GM20431 (cell line): ENCODE measurements at regions not wholly inside any gene's neighbourhood (a gene's known extent, or its start where the extent isn't known, plus 50 kb on each side); places are given as distances from the start of the nearest gene placed in this dataset.

Experiments
- in situ Hi-C: fragments of 300-500 bp; cut with MseI, MboI; formaldehyde crosslinking; loops from one replicate; pipeline ENCODE4 v1.15.0; 2020; ENCODE audit warnings: low sequenced_read_pairs; ENCODE audit not compliant: unreplicated experiment

DNA sequence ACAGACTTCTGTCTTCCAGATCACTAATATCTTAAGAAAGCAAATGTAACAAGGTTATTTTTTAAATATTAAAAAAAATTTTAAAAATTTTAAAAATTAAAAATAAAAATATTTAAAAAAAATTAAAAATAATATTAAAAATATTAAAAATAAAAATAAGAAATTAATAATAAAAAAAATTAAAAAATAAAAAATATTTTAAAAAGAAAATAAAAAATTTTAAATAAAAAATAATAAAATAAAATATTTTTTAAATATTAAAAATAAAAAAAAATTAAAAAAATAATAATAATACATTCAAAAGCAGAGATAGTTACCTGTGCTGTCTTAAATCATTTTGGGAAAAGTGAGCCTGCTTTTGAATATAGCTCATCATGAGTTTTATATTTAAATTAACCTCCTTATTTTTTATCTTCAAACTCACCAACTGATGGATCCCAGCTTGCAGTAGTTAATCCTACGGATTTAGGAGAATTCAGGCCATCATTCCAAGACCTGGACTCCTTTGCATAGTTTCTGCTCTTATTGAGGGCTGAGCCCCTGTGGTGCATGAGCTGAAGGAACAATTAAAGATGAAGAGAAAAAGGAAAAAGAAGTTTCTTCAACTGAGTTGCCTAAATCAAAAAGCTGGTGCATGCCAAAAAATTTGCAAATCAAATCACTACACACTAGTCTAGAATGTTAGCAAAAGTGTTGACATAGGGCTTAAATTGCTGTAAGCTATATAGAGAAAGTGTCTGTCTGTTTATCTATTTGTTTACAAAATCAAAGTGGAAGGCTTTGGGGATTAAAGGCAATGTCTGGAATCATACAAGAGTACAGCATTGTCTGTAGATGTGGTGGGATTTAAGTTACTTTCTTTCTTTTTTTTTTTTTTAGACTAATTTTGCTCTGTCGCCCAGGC is 50.5 kb upstream of the ZNF438 start:
- in situ Hi-C loops, result loop anchor here (25.0 kb wide), 1 partner anchor 230 kb away; the partner anchor contains the start of gene ZEB1

DNA sequence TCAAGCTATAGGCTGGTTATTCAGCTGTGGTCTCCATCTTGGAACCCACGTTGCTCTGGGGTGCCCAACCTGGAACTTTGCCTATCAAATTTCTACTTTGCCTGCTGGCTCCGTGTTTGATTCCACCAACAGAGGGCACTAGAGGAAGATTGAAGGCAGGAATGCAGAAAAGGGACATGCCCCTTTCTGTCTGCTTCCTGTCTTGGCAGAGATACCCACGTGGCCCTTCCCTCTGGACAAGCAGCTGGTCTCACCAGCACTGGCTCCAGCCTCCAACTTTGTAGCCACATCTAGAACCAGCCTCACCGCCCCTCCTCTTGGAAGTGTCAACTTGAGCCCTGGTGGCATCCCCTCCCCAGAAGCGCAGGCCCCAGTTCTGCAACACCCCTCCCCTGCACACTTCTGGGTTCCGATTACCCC is 52.1 kb upstream of the ZNF438 start:
- in situ Hi-C loops, result loop anchor here (25.0 kb wide), 1 partner anchor 229 kb away; the partner anchor contains the start of gene ZEB1

DNA sequence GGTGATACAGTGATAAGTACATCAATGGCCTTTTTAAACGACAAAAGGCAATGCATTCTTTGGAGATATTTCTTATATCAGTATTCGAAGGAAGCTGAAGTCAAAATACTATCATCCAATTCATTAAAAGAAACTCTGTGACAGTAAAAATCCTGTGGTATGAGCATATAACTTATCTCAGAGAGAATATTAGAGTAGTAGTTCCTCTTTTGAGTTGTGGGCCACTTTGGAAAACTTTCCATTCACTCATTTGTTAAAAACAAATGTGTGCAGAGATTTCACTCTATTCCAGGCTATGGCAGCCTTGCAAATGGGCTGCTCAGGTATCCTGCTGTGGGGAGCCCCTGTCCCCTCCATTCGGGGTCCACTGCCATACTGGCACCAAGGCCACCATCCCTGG is 55.3 kb upstream of the ZNF438 start:
- in situ Hi-C loops, result loop anchor here (25.0 kb wide), 1 partner anchor 225 kb away; the partner anchor contains the start of gene ZEB1

DNA sequence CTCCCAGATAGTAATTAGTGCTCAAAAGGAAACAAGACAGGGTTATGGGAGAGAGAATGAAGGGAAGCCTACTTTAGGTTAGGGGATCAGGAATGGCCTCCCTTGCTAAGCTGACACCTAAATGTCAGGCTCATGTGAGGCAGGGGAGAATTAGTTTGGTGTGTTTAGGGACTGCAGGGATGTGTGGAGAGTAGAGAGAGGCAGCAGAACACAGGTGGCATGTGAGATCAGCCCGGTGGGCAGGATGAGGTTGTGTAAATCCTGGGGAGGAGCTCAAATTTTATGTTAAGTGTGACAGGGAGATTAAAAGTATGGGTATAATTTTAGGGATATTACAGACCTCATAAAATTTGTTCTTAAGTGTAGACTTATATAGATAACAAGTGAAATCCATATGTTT is 56.2 kb upstream of the ZNF438 start:
- in situ Hi-C loops, result loop anchor here (25.0 kb wide), 1 partner anchor 224 kb away; the partner anchor contains the start of gene ZEB1

DNA sequence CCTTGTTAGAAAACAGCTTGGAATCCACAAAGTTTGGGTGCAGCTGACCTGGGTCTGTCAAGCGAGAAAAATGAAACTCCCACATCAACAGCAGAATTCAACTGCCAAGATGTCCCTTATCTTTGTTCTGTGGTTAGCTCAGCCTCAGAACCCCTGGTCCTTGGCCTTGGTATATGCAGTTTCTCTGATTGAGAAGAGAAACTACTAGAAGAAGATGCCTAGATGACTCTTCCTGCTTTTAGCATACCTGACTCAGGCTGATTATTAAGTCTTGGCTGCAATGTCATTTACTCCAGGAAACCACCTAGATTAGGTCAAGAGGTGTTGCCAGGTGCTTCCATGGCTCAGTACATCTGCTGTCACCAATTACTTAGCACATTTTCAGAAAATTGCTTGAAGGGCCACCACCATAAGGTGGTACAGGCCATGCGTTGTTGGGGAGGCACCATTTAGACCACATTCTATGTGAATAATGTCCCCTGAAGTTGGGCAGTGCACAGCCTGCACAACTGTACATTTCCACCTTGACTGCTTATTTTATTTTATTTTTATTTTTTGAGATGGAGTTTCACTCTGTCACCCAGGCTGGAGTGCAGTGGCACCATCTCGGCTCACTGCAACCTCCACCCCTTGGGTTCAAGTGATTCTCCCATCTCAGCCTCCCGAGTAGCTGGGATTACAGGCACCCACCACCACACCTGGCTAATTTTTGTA is 59.4 kb upstream of the ZNF438 start:
- in situ Hi-C loops, result loop anchor here (25.0 kb wide), 1 partner anchor 221 kb away; the partner anchor contains the start of gene ZEB1

DNA sequence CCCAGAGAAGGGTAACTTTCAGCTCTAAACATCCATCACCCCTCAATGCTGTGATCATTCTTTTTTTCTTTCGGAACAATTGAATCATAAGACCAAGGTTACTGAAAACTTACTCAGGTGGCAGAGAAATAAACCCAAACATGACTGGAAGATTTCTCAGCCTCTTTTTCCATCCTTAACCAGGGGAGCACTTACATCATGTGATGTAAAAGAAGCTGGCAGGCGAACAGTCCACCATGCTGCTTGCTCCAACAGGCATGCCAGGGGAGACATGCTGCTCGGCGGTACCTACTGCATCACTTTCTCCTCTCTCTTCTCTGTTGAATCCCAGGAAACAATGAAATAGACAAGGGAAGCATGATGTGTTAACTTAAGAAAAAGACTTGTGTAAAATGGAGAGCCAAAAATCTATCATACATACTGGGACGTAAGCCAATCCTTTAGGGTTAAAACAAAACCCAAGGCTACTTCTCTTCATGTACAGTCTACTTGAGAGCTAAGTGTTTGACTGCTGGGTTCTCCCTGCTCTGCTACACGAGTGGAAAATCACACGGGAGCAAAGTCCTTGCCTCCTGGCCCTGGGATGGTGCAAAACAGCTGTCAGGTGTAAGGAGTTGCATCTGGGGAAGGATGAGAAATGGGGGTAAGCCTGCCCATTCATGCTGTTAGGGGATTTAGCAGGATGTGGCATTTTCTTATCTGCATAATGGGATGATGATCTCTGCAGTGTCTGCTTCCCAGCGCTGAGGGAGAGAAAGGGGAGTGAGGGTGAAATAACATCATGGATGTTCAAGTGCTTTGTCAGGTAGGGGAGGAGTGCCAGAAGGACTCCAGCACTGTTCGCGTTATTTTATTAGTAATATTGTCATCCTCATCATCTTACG is 64.3 kb upstream of the ZNF438 start:
- in situ Hi-C loops, result loop anchor here (25.0 kb wide), 1 partner anchor 216 kb away; the partner anchor contains the start of gene ZEB1

DNA sequence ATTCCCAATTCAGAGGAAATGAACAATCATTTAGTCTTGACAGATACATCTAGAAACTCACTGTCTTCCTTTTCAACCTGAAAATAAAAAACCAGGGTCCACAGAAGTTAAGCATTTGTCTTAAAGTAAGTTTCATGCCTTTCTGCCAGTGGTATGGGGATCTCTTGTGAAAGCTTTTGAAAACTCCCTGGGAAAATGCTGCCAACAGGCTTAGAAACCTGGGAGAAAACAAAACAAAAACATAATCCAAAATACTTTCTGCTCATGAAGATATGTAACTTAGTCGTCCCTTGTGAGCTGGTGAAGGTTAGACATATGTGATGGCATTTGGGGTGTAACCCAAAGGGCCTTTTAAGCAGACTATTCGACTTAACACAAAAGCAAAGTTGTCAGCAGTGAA is 66.4 kb upstream of the ZNF438 start:
- in situ Hi-C loops, result loop anchor here (25.0 kb wide), 1 partner anchor 214 kb away; the partner anchor contains the start of gene ZEB1

DNA sequence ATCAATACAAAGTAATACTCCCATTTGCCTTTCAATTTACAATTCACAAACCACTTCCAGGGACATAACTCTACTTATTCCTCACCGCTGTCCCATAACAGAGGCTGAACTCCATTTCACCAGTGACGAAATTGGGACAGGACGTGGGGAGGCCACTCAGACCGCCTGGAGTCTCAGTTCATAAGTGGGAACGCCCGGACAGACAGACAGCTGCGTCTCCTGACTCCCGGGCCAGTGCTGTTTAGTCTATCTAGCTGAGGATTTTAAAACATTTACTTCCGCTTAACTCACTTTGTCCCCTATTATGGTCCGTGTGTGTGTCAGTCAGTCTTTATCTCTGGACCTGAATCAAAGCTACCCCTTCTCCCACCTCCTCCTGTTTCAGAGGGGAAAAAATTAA is 67.4 kb upstream of the ZNF438 start:
- in situ Hi-C loops, result loop anchor here (25.0 kb wide), 1 partner anchor 213 kb away; the partner anchor contains the start of gene ZEB1

DNA sequence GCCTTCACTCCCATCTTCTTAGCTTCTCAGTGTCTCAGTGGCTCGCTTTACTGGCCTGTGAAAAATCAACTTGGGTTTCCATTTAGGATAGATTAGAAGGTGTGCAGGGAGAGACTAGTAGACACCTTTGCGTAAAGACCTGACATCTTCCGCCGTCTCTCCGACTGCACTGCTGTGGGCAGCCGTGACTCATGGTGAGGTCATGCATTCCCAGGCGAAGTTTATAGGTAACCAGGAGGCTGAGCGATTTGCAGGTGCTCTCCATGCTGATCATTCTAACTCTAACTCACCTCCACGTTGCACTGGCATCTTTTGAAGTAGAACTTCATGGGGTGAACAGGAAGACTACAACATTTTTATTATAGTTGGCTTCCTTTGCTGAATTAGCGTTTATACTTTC is 68.0 kb upstream of the ZNF438 start:
- in situ Hi-C loops, result loop anchor here (25.0 kb wide), 1 partner anchor 213 kb away; the partner anchor contains the start of gene ZEB1

DNA sequence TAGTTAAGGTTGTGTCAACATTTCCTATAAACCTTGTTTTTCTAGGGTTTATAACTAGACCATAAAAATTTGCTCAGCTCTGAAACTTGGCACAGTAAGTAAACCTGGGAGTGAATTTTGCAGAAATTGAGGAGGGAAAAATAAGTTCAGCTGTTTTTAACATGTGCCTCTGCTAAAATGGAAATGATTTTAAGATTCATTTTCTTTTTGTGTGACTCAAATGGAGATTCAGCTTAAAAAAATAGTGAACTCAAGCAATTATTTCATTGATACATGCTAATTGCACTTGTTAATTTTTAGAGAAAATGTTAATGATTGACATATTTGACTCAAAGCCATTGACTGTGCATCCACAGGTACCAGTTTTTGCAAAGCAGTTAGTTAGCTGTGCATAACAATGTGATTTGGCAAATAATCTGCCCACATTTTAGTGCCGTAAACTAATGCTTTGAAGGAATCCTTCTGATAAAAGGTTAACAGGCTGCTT is 68.5 kb upstream of the ZNF438 start:
- in situ Hi-C loops, result no loop called here

DNA sequence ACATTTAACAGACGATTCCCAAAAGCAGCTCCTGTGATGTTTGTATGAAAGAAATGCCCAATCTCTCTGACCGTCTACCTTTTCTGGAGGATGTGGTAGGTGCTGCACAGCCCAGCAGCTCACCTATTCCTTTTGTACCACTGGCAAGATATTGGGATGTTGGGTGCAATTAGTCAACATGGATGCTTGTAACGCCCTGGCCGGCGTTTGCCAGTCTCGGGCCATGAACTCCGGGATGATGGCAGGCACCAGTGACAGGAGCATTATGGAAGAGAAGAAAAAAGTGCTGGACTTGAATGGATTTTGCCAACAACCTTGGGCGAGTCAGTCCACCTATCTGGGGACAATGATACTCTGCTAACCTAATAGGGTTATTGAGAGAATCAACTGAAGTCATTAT is 69.0 kb upstream of the ZNF438 start:
- in situ Hi-C loops, result no loop called here

DNA sequence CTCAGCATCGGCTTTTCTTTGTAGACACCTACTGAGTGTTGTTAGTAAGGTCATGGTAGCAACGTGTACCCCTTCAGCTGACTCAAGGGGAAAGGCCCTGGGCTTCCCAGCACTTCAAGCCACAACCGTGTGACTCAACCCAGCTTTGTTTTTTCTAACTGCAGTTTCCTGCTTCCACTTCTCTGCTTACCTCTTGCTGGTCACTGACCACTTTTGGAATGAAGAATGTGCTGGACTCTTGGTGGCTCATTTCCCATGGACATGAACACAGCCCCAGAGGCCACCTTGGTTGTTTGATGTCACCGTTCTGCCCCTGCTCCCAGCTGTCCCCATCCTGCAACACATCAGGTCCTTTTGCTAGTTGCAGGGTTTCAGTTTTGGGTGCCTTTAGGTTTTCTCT is 69.5 kb upstream of the ZNF438 start:
- in situ Hi-C loops, result no loop called here

DNA sequence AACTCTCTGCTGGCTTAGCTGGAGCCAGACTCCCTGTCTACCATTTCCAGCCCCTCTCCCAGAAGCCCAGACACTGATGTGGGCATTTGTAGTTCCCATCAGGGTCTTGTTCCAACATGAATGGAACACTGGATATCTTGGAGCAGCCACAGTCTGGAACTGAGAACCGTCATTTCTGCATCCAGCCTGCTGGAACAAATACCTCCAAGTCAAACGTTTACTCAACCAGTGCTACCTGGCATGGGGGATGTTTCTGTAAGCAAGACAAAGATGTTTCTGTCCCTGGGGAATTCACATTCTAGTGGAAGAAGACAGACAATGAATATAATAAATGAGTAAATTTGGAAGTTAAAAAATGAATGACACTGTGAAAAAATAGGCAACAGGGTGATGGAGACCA is 70.8 kb upstream of the ZNF438 start:
- in situ Hi-C loops, result no loop called here

DNA sequence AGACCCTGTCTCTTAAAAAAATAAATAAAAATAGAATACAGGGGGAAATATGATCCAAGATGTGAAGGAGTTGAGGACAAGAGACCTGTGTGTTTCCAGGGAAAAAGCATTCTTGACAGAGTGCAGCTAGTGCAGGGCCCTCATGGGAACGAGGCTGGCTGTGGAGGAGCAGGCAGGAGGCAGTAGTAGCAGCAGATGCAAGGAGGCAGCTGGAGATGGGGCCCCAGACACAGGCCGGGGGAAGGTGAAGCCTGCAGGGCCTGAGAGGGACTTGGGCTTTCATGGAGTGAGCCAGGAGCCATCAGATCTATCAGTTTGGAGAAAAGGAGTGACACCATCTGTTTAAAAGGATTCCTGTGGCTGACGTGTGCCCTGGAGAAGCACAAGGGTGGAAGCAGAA is 71.4 kb upstream of the ZNF438 start:
- in situ Hi-C loops, result no loop called here

DNA sequence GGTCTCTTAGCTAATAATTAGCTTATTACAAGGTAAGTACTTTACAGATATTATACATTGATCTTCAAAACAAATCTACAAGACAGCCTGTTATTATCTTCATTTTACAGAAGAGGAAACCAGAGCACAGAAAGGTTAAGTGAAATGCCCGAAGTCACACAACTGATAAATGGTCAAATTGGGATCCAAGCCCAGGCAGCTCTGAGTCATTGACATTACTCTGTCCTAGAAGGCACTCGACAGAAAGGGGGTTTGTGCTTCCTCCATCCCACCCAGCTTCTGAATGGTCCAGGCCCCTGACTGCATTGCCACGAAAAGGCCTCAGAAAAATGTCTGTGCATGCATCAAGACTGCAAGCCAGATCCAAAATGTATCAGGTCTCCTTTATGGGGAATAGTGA is 81.3 kb upstream of the ZNF438 start:
- in situ Hi-C loops, result no loop called here

DNA sequence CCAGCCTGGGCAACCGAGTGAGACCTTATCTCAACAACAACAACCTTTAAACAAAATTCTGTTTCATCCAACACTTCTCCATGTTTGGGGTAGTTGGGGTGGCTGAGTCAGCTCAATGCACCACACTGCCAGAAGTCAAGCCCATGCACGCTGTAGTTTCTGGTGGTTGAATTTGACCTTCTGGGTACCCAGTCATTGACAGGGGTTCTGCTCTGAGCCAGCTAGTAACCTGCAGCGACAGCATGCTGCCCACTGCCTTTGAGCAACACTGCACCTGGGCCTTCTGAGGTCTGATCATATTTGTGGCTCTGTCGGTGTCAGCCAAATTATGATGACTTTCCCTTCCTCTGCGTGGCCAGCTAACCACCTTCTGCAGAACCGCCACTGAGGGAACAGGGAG is 84.6 kb upstream of the ZNF438 start:
- in situ Hi-C loops, result no loop called here

DNA sequence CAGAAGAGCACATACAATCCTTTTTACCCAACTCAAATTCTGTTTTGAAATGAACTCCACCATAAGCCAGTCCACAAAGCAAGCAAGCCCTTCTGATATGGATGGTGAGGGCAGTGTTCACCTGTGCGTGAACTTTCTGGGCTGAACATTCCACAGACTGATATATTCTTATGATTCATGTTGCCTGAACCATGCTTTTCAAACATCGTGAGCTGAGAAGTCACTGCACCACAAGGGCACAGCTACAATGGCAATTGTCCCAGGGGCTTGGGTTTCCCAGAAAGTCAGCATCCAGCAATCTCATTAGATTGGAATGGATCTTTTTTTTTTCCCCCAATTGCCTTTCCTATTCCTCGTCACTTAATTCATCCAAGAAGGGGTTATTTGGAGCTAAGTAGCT is 86.9 kb upstream of the ZNF438 start:
- in situ Hi-C loops, result no loop called here

DNA sequence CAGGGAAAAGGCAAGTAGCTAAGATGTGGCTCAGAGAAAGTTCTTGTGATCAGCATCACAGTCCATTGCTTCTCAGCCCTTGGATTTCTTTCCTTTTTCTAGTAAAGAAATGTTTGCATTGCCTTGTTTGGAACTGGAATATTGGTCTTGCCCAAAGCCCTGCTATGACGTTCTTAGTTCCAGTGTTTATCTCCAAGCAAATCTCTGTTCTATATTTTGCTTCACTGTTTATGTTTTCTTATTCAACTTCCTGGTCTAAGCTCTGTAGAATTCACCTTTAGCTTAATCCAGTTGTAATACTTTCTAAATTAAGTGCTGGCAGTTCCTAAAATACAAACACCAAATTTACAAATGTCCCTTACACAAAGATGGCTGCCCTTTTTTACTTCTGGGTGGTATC is 88.7 kb upstream of the ZNF438 start:
- in situ Hi-C loops, result no loop called here

DNA sequence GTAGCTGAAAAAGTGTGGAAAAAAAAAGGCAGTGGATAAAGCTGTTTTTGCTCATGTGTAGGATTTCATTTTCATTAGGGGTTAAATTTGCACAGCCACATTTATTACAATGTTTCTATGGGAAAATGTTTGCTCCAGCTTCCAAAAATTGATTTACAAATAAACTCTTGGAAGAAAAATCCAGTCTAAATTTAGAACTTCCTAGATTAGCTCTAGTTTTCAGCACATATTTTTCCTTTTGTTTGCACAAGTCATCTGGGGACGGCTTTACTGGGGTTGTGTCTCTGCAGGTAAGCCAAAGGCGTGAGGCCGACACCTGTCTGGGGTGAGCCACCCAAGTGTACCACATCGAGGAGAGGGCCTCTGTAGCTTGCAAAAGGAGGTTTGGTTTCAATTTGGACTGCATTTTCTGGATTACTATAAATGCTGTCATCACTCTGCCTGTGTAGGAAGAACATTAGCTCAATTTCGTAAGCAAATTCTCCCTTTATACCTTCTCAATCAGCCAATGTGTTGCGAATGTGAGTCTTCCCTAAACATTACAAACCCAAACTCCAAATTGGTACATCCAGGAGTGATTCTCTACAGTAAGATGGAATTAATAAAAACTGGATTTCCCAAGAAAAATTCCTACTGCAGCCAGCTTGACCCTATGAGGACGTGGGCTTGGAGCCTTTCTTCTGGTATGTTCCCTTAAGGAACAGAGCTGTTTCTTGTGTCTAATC is 89.5 kb upstream of the ZNF438 start:
- in situ Hi-C loops, result no loop called here
